ENCODE measurements at regions not wholly inside any gene's neighbourhood (a gene's known extent, or its start where the extent isn't known, plus 50 kb on each side); places are given as distances from the start of the nearest gene placed in this dataset.
"Not testable (repeated sequence)": the region's sequence is repeated elsewhere in the genome, so short reads cannot be mapped to it uniquely, and the experiment has no call there.

DNA sequence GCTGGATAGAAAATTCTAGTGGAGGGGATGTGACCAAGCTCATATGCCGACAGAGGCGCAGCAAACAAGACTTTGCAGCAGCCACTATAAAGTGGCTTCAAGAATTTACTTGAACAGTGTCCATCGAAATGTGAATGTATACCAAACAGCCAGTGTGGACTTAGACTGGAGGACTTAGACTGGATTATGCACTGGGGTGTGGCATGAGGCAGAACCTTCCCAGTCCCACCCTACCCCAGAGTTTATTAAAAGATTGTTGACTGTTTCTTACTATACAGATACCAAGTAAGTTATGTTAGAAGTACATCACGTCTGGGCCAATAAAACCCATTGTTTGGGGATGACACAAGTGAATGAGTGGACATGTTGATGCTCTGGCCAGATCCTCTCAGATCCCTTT is 561.3 kb upstream of the KLF4 start:
- H3K4me1 ChIP-seq (ENCODE audit: insufficient read depth, poor library complexity, severe bottlenecking): peaks cover 58% of the 10 kb centered on the region
- no peak for ATAC-seq (ENCODE audit: low read depth)

DNA sequence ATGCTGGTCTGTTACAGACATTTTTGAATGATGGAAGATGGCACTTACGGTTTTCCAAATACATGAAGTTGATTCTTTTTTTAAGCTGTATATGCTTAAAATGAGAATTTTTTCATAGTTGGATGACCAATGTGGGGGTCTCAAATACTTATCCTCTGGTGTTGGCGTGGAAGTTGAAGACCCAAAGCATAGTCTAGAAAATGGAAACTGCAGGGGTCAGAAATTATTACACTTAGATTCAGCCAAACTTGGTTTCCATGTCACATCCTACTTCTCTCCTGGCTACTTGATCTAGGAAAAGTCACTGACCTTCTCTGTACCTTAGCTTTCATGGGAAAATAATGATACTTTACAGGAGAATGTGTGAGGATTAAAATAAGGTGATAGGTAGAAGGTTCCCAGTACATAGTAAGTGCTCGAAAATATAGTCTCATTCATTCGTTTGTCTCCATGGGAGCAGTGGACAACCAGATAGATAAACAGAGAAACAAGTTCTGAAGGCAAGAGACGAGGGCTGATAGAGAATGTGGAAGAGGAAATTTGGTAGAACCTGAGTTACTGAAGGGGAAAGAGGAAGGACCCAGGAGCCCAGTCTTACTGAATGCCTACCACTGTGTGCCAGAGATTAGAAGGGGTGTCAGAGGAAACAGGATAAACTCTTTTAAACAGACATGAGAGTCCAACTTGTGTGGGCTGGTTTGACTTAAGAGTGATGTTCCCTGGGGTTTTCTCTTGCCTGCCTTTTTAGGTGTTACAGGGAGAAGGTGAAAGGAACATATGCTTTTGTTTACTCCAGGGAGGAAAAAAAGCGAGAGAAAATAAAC is 560.3 kb upstream of the KLF4 start:
- no peak for TF ChIP-seq CTCF (IDR thresholded peaks at IDR 0.05; ENCODE audit: poor library complexity, severe bottlenecking)
- Histone ChIP-seq H3K27ac (ENCODE audit: poor library complexity, severe bottlenecking) (peak overlapping the region; percentile 99), H3K9me3 (ENCODE audit: severe bottlenecking) (no peaks in the 10 kb centered on the region), H3K4me3 (ENCODE audit: severe bottlenecking) (no peak overlapping the region), H3K27me3 (ENCODE audit: insufficient read depth, poor library complexity, severe bottlenecking) (no peaks in the 10 kb centered on the region), H3K36me3 (ENCODE audit: low read depth) (no peaks in the 10 kb centered on the region), H3K4me1 (ENCODE audit: insufficient read depth, poor library complexity, severe bottlenecking) (peaks cover 50% of the 10 kb centered on the region)
- ATAC-seq (ENCODE audit: low read depth): no peak
- no peak for DNase-seq (ENCODE audit: low spot score)

More for the DNA sequence above, 561.3 kb upstream of the KLF4 start:
- peak overlapping the region; percentile 99 for H3K27ac ChIP-seq (ENCODE audit: poor library complexity, severe bottlenecking)
- no peaks in the 10 kb centered on the region for H3K36me3 ChIP-seq (ENCODE audit: low read depth)
- no peak overlapping the region for H3K4me3 ChIP-seq (ENCODE audit: severe bottlenecking)
- TF ChIP-seq CTCF (IDR thresholded peaks at IDR 0.05; ENCODE audit: poor library complexity, severe bottlenecking): no peak
- H3K9me3 ChIP-seq (ENCODE audit: severe bottlenecking): no peaks in the 10 kb centered on the region
- no peak for DNase-seq (ENCODE audit: low spot score)
- H3K27me3 ChIP-seq (ENCODE audit: insufficient read depth, poor library complexity, severe bottlenecking): no peaks in the 10 kb centered on the region

GRCh38 chr9:108049026-108049607 is 559.5 kb upstream of the KLF4 start:
- H3K4me3 ChIP-seq (ENCODE audit: severe bottlenecking): no peak overlapping the region
- H3K27me3 ChIP-seq (ENCODE audit: insufficient read depth, poor library complexity, severe bottlenecking): no peaks in the 10 kb centered on the region
- H3K27ac ChIP-seq (ENCODE audit: poor library complexity, severe bottlenecking): peak overlapping the region; percentile 99
- DNase-seq (ENCODE audit: low spot score) (no peak), ATAC-seq (ENCODE audit: low read depth) (peak; percentile 83)
- no peaks in the 10 kb centered on the region for H3K36me3 ChIP-seq (ENCODE audit: low read depth)
- H3K4me1 ChIP-seq (ENCODE audit: insufficient read depth, poor library complexity, severe bottlenecking): peaks cover 46% of the 10 kb centered on the region
- TF ChIP-seq CTCF (IDR thresholded peaks at IDR 0.05; ENCODE audit: poor library complexity, severe bottlenecking): no peak
- H3K9me3 ChIP-seq (ENCODE audit: severe bottlenecking): no peaks in the 10 kb centered on the region

DNA sequence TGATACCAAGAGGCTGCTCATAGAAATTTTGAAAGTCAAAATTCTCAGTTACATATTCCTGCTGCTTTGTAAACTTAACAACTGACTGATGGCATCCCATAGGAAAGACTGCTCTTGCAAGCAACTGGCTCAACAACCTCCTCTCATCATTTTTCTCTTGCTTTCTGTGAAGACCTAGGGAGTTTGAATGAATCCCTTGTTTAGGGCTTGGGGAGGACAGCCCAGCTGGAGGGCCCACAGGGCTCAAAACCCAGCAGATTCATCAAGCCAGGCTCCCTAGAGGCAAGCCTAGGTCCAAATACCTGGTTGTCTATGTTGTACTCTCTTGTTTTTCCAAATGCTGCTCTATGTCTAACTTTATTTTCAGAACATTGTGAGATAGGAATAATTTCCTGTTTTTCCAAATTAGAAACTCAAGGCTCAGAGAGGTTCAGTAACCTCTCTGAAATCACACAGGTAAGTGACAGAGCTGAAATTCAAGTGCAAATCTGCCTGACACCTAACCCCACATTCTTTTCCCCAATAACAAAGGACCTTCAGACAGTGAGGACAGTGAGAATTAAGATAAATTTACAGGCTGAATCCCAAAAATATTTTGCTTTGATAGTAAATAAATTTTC is 558.9 kb upstream of the KLF4 start:
- no peaks in the 10 kb centered on the region for H3K27me3 ChIP-seq (ENCODE audit: insufficient read depth, poor library complexity, severe bottlenecking)
- peaks cover 3% of the 10 kb centered on the region for H3K9me3 ChIP-seq (ENCODE audit: severe bottlenecking)
- H3K36me3 ChIP-seq (ENCODE audit: low read depth): no peaks in the 10 kb centered on the region
- no peak overlapping the region for H3K4me3 ChIP-seq (ENCODE audit: severe bottlenecking)
- H3K27ac ChIP-seq (ENCODE audit: poor library complexity, severe bottlenecking): peak overlapping the region; percentile 99
- no peak for ATAC-seq (ENCODE audit: low read depth)
- peaks cover 40% of the 10 kb centered on the region for H3K4me1 ChIP-seq (ENCODE audit: insufficient read depth, poor library complexity, severe bottlenecking)
- DNase-seq (ENCODE audit: low spot score): no peak
- TF ChIP-seq CTCF (IDR thresholded peaks at IDR 0.05; ENCODE audit: poor library complexity, severe bottlenecking): no peak

DNA sequence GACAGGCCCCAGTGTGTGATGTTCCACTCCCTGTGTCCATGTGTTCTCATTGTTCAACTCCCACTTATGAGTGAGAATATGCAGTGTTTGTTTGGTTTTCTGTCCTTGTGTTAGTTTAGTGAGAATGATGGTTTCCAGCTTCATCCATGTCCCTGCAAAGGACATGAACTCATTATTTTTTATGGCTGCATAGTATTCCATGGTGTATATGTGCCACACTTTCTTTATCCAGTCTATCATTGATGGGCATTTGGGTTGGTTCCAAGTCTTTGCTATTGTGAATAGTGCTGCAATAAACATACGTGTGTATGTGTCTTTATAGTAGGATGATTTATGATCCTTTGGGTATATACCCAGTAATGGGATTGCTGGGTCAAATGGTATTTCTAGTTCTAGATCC is 558.2 kb upstream of the KLF4 start:
- not testable (repeated sequence) for H3K4me3 ChIP-seq (ENCODE audit: severe bottlenecking); H3K27me3 ChIP-seq (ENCODE audit: insufficient read depth, poor library complexity, severe bottlenecking); H3K36me3 ChIP-seq (ENCODE audit: low read depth); H3K9me3 ChIP-seq (ENCODE audit: severe bottlenecking); ATAC-seq (ENCODE audit: low read depth); DNase-seq (ENCODE audit: low spot score)
- Histone ChIP-seq H3K27ac (ENCODE audit: poor library complexity, severe bottlenecking) (peak overlapping the region; percentile 99), H3K4me1 (ENCODE audit: insufficient read depth, poor library complexity, severe bottlenecking) (peaks cover 35% of the 10 kb centered on the region)

All from RWPE2 (cell line).